Erythroblast (primary cell): ENCODE measurements at regions not wholly inside any gene's neighbourhood (a gene's known extent, or its start where the extent isn't known, plus 50 kb on each side); places are given as distances from the start of the nearest gene placed in this dataset.

Source experiments
- GATA1 ChIP-seq: IDR thresholded peaks from 2 replicates; pipeline ENCODE4 v1.6.1; 2011; ENCODE audit warnings: low read depth, mild to moderate bottlenecking, control low read depth, low read length, moderate library complexity
- POLR2A ChIP-seq: IDR thresholded peaks from 2 replicates; pipeline ENCODE4 v1.6.1; 2011; ENCODE audit warnings: mild to moderate bottlenecking, low read length

DNA sequence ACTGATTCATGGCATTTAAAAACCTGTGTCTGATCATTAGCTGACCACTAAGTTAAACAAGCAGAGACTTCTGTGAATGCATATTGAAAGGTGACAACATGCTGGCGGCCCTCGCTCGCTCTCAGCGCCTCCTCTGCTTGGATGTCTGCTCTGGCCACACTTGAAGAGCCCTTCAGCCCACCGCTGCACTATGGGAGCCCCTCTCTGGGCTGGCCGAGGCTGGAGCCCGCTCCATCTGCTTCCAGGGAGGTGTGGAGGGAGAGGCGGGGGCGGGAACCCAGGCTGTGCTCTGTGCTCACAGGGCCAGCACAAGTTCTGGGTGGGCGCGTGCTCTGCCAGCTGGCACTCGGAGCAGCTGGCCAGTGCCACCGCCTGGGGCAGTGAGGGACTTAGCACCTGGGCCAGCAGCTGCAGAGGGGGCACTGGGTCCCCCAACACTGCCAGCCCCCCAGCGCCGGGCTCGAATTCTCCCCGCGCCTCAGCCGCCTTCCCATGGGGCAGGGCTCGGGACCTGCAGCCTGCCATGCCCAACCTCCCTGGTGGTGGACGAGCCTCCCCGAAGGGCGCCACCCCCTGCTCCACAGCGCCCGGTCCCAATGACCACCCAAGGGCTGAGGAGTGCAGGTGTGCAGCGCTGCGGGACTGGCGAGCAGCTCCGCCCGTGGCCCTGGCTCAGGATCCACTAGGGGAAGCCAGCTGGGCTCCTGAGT lies 252.4 kb downstream of the ZIC4 start:
- TF ChIP-seq POLR2A (no peak), GATA1 (no peak)
